Panc1 (cell line): ENCODE measurements at regions not wholly inside any gene's neighbourhood (a gene's known extent, or its start where the extent isn't known, plus 50 kb on each side); places are given as distances from the start of the nearest gene placed in this dataset.

Experiments used
- POLR2AphosphoS5 ChIP-seq: IDR thresholded peaks from 2 replicates; pipeline ENCODE4 v1.6.1; 2012; ENCODE audit warnings: mild to moderate bottlenecking, low read depth, low read length, moderate library complexity
- TF ChIP-seq, protein P1 (sequence below): fragments of 450-650 bp; IDR thresholded peaks from 2 replicates; pipeline ENCODE4 v1.5.1; 2017; ENCODE audit warnings: mild to moderate bottlenecking
- TF ChIP-seq, protein P2 (sequence below), 2 experiments: IDR thresholded peaks; 2 replicates each; pipeline ENCODE4 v1.6.1; 2011 to 2012; ENCODE audit warnings: low read depth in 2 of 2, control low read depth in 1 of 2, low read length in 1 of 2, mild to moderate bottlenecking in 1 of 2, moderate library complexity in 1 of 2; ENCODE audit not compliant: insufficient read depth in 1 of 2

DNA sequence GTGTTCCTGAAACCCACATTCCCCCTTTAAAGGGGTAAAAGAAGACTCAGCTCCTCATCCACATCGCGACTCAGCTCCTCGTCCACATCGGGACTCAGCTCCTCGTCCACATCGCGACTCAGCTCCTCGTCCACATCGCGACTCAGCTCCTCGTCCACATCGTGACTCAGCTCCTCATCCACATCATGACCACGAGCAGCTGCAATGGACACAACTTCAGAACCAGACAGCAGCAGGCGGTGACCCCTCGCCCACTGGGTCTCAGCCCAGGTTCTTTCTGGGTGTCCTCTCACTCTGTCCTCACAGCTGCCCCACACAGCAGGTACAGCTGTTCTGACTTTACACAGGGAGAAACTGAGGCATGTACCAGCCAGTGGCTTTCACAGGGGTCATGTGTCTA lies 163.5 kb upstream of the SALL3 start:
- TF ChIP-seq, protein P1, sequence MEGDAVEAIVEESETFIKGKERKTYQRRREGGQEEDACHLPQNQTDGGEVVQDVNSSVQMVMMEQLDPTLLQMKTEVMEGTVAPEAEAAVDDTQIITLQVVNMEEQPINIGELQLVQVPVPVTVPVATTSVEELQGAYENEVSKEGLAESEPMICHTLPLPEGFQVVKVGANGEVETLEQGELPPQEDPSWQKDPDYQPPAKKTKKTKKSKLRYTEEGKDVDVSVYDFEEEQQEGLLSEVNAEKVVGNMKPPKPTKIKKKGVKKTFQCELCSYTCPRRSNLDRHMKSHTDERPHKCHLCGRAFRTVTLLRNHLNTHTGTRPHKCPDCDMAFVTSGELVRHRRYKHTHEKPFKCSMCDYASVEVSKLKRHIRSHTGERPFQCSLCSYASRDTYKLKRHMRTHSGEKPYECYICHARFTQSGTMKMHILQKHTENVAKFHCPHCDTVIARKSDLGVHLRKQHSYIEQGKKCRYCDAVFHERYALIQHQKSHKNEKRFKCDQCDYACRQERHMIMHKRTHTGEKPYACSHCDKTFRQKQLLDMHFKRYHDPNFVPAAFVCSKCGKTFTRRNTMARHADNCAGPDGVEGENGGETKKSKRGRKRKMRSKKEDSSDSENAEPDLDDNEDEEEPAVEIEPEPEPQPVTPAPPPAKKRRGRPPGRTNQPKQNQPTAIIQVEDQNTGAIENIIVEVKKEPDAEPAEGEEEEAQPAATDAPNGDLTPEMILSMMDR: no peak
- TF ChIP-seq, protein P2, sequence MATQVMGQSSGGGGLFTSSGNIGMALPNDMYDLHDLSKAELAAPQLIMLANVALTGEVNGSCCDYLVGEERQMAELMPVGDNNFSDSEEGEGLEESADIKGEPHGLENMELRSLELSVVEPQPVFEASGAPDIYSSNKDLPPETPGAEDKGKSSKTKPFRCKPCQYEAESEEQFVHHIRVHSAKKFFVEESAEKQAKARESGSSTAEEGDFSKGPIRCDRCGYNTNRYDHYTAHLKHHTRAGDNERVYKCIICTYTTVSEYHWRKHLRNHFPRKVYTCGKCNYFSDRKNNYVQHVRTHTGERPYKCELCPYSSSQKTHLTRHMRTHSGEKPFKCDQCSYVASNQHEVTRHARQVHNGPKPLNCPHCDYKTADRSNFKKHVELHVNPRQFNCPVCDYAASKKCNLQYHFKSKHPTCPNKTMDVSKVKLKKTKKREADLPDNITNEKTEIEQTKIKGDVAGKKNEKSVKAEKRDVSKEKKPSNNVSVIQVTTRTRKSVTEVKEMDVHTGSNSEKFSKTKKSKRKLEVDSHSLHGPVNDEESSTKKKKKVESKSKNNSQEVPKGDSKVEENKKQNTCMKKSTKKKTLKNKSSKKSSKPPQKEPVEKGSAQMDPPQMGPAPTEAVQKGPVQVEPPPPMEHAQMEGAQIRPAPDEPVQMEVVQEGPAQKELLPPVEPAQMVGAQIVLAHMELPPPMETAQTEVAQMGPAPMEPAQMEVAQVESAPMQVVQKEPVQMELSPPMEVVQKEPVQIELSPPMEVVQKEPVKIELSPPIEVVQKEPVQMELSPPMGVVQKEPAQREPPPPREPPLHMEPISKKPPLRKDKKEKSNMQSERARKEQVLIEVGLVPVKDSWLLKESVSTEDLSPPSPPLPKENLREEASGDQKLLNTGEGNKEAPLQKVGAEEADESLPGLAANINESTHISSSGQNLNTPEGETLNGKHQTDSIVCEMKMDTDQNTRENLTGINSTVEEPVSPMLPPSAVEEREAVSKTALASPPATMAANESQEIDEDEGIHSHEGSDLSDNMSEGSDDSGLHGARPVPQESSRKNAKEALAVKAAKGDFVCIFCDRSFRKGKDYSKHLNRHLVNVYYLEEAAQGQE (IDR thresholded peaks at IDR 0.05; ENCODE audit: insufficient read depth in 1 of 2, low read depth in 2 of 2, low read length in 1 of 2): no peak
- TF ChIP-seq POLR2AphosphoS5: no peak
